ENCODE measurements at regions not wholly inside any gene's neighbourhood (a gene's known extent, or its start where the extent isn't known, plus 50 kb on each side); places are given as distances from the start of the nearest gene placed in this dataset.
"Not testable (repeated sequence)": the region's sequence is repeated elsewhere in the genome, so short reads cannot be mapped to it uniquely, and the experiment has no call there.

DNA sequence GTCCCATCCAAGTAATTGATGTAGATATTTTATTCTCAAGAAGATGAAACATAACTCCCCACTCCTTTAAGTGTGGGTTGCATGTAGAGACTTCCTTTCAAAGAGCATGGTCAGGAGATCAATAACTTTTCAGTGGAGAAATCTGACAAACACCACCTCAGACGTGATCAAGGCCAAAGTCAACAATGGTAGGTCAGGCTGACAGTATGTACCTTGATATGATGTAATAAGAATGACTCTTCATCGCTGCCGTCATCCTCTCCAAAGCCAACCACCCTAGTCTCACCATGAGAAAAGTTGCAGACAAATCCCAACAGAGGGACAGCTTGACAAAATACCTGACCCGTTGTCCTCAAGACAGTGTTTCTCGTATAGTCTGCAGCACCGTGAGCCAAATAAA lies 67.3 kb upstream of the DHRSX start:
- DNase-seq (ENCODE audit: low read depth) = no peak
- TF ChIP-seq CTCF (IDR thresholded peaks at IDR 0.05; ENCODE audit: low read depth, low read length, missing control alignments) = no peak
- H3K4me3 ChIP-seq (ENCODE audit: low read depth, low read length) = no peak overlapping the region
- in situ Hi-C loops (cut with HindIII; ENCODE audit: low sequenced_read_pairs) = no loop called here

DNA sequence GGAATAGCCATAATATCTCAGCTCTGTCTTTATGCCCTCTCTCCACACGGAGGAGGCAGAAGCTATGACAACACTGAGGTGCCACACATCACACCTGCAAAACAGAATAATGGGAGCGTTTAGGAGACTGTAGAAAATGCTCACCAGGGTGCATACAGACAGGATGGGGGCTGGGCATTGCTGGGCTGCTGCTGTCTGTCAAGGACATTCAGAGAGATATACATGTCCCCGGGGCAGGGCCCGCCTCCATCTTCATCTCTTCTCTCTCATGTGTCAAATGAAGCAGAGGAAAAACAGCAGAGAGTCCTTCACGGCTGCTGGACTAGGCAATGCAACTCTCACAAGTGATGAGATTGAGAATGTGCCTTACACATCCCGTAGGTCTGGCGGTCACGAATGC lies 65.3 kb upstream of the DHRSX start:
- no peak for TF ChIP-seq CTCF (IDR thresholded peaks at IDR 0.05; ENCODE audit: low read depth, low read length, missing control alignments)
- no peak overlapping the region for H3K4me3 ChIP-seq (ENCODE audit: low read depth, low read length)
- in situ Hi-C loops (cut with HindIII; ENCODE audit: low sequenced_read_pairs) = no loop called here
- no peak for DNase-seq (ENCODE audit: low read depth)

DNA sequence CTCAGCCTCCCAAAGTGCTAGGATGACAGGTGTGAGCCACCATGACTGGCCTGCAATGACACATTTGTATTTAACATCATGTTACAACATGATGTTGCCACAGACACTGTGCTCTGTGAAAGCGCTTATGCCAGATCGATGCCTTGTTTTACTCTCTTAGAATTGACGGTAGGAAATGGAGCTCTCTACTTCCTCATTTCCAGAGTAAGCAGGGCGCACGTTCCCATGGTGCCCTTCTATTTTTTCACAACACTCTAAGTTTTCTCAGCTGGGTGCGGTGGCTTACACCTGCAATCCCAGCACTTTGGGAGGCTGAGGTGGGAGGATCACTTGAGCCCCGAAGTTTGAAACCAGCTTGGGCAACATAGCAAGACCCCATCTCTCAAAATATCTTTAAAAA lies 60.7 kb upstream of the DHRSX start:
- no peak for DNase-seq (ENCODE audit: low read depth)
- no peak overlapping the region for H3K4me3 ChIP-seq (ENCODE audit: low read depth, low read length)
- TF ChIP-seq CTCF (IDR thresholded peaks at IDR 0.05; ENCODE audit: low read depth, low read length, missing control alignments) = no peak
- in situ Hi-C loops (cut with HindIII; ENCODE audit: low sequenced_read_pairs) = no loop called here

DNA sequence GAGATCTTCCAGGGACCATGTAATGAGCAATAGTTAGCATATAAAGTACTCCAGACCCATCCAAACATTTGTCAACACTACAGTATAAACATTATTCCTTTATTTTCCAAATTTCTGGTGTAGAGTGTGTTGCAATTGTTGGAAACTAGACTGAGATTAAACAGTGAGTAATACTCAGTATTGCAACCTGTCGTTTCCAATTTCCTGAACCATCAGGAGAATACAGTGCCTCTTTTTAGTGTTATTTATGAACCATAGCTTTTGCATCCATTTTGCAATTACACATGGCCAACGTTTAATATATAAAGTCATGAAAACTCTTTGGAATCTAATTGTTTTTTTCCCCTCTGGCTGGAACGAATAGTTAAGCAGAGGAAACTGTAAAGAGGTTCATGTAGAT lies 58.3 kb upstream of the DHRSX start:
- in situ Hi-C loops (cut with HindIII; ENCODE audit: low sequenced_read_pairs) = no loop called here
- DNase-seq (ENCODE audit: low read depth) = no peak
- no peak for TF ChIP-seq CTCF (IDR thresholded peaks at IDR 0.05; ENCODE audit: low read depth, low read length, missing control alignments)
- H3K4me3 ChIP-seq (ENCODE audit: low read depth, low read length) = no peak overlapping the region

DNA sequence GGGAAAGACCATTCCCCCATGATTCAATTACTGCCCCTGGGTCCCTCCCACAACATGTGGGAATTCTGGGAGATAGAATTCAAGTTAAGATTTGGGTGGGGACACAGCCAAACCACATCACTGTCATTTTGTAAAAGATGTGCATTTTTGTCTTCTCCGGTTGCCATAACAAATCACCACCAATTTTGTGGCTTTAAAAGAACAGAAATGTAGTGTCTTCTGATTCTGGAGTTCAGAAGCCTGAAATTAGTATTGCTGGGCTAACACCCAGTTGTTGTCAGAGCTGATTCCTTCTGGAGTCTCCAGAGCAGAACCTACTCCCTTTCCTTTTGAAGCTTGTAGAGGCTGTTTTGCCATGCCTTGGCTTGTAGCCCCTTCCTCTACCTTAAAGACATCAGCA lies 54.1 kb upstream of the DHRSX start:
- TF ChIP-seq CTCF (IDR thresholded peaks at IDR 0.05; ENCODE audit: low read depth, low read length, missing control alignments) = no peak
- in situ Hi-C loops (cut with HindIII; ENCODE audit: low sequenced_read_pairs) = no loop called here
- no peak overlapping the region for H3K4me3 ChIP-seq (ENCODE audit: low read depth, low read length)
- DNase-seq (ENCODE audit: low read depth) = no peak

DNA sequence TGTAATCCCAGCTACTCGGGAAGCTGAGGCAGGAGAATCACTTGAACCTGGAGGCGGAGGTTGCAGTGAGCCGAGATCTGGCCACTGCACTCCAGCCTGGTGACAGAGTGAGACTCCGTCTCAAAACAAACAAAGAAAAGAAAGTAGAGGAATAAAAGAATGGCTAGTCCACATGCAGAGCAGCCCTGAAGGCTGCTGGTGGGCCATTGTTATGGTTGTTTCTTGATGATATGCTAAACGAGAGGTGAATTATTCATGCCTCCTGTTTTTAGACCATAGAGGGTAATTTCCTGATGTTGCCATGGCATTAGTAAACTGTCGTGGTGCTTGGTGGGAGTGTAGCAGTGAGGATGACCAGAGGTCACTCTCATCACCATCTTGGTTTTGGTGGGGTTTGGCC lies 53.3 kb upstream of the DHRSX start:
- H3K4me3 ChIP-seq (ENCODE audit: low read depth, low read length); in situ Hi-C loops (cut with HindIII; ENCODE audit: low sequenced_read_pairs); DNase-seq (ENCODE audit: low read depth): not testable (repeated sequence)

- no peak for TF ChIP-seq CTCF (IDR thresholded peaks at IDR 0.05; ENCODE audit: low read depth, low read length, missing control alignments)
- in situ Hi-C loops (cut with HindIII; ENCODE audit: low sequenced_read_pairs) = no loop called here
Measured at GRCh38 chrX:2552621-2553201, 51.9 kb upstream of the DHRSX start.

More at GRCh38 chrX:2552621-2553201, 51.9 kb upstream of the DHRSX start:
- H3K4me3 ChIP-seq (ENCODE audit: low read depth, low read length) = no peak overlapping the region
- DNase-seq (ENCODE audit: low read depth) = peak; percentile 40

All from astrocyte of the cerebellum (primary cell).